Smooth muscle cell (in vitro differentiated cells): ENCODE measurements at regions not wholly inside any gene's neighbourhood (a gene's known extent, or its start where the extent isn't known, plus 50 kb on each side); places are given as distances from the start of the nearest gene placed in this dataset.

Experiments
- DNase-seq: peaks from one replicate; lab custom pipeline; 2025; ENCODE audit not compliant: unreplicated experiment; lab: John Stamatoyannopoulos, UW
- H2AFZ ChIP-seq: fragments of 200-600 bp; sonication (generic); 2 replicates; pipeline ENCODE4 v1.6.0; 2016; ENCODE audit warnings: antibody characterized with exemption, low read depth, mild to moderate bottlenecking
- H3F3A ChIP-seq: fragments of 200-600 bp; sonication (generic); 2 replicates; pipeline ENCODE4 v1.6.0; 2017; ENCODE audit warnings: antibody characterized with exemption, low read depth
- H3K27ac ChIP-seq: fragments of 200-600 bp; sonication (generic); 2 replicates; pipeline ENCODE4 v1.5.1; 2016; ENCODE audit warnings: low read depth, mild to moderate bottlenecking
- H3K27me3 ChIP-seq: fragments of 200-600 bp; sonication (generic); 2 replicates; pipeline ENCODE4 v1.6.1; 2016; ENCODE audit warnings: low read depth, mild to moderate bottlenecking
- H3K36me3 ChIP-seq: fragments of 200-600 bp; sonication (generic); 2 replicates; pipeline ENCODE4 v1.5.1; 2016; ENCODE audit warnings: low read depth
- H3K4me1 ChIP-seq: fragments of 200-600 bp; sonication (generic); 2 replicates; pipeline ENCODE4 v1.5.1; 2016; ENCODE audit warnings: low read depth
- H3K4me2 ChIP-seq: fragments of 200-600 bp; sonication (generic); 2 replicates; pipeline ENCODE4 v1.6.0; 2016; ENCODE audit warnings: mild to moderate bottlenecking
- H3K4me3 ChIP-seq: fragments of 200-600 bp; sonication (generic); 2 replicates; pipeline ENCODE4 v1.5.1; 2016; ENCODE audit warnings: mild to moderate bottlenecking
- H3K79me2 ChIP-seq: fragments of 200-600 bp; sonication (generic); 2 replicates; pipeline ENCODE4 v1.6.0; 2016; ENCODE audit warnings: low read depth, mild to moderate bottlenecking
- H3K9ac ChIP-seq: fragments of 200-600 bp; sonication (generic); 2 replicates; pipeline ENCODE4 v1.6.0; 2016; ENCODE audit warnings: low read depth
- H3K9me3 ChIP-seq: fragments of 200-600 bp; sonication (generic); replicated peaks from 2 replicates; pipeline ENCODE4 v1.5.1; 2016; ENCODE audit warnings: low read depth
- H4K20me1 ChIP-seq: fragments of 200-600 bp; sonication (generic); 2 replicates; pipeline ENCODE4 v1.6.0; 2016; ENCODE audit warnings: low read depth
- WGBS: methylation state at CpG from one replicate; pipeline ENCODE4 v1.1.7; 2016; ENCODE audit warnings: low lambda C conversion rate; 5-methylcytosine and 5-hydroxymethylcytosine counted together
- TF ChIP-seq, protein P1 (sequence below): fragments of 200-600 bp; sonication (generic); IDR thresholded peaks from 2 replicates; pipeline ENCODE4 v1.5.1; 2017; ENCODE audit warnings: borderline replicate concordance, mild to moderate bottlenecking, antibody characterized with exemption; ENCODE audit not compliant: insufficient read depth, poor library complexity, severe bottlenecking

DNA sequence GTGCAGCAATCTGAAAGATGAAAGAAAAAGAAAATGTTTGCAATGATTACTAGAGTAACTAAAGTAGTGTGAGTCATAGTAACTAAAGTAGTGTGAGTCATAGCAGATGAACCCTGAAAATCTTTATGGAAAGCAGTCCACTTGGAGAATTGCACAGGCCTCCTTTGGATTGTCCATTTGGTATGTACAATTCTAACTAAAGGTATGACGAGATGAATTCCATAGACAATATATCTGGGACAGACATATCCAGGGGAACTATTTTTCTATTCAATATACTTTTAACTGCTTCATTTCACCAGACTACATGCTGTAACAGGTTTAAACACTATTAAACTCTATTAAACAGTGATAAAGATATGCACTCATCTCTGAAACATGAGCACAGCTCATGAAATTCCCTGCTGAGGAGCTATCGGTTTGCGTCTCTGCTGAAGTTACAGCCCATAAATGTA lies 798.7 kb downstream of the PCDH7 start:
- Histone ChIP-seq H3F3A (no peaks in the 10 kb centered on the region), H3K9me3 (no peaks in the 10 kb centered on the region), H3K4me3 (no peak overlapping the region), H3K4me2 (peak overlapping the region; percentile 41), H3K27me3 (no peaks in the 10 kb centered on the region), H3K27ac (peak overlapping the region; percentile 67), H4K20me1 (no peaks in the 10 kb centered on the region), H2AFZ (no peak overlapping the region), H3K79me2 (no peaks in the 10 kb centered on the region), H3K9ac (no peak overlapping the region), H3K36me3 (no peaks in the 10 kb centered on the region), H3K4me1 (no peaks in the 10 kb centered on the region)
- TF ChIP-seq, protein P1, sequence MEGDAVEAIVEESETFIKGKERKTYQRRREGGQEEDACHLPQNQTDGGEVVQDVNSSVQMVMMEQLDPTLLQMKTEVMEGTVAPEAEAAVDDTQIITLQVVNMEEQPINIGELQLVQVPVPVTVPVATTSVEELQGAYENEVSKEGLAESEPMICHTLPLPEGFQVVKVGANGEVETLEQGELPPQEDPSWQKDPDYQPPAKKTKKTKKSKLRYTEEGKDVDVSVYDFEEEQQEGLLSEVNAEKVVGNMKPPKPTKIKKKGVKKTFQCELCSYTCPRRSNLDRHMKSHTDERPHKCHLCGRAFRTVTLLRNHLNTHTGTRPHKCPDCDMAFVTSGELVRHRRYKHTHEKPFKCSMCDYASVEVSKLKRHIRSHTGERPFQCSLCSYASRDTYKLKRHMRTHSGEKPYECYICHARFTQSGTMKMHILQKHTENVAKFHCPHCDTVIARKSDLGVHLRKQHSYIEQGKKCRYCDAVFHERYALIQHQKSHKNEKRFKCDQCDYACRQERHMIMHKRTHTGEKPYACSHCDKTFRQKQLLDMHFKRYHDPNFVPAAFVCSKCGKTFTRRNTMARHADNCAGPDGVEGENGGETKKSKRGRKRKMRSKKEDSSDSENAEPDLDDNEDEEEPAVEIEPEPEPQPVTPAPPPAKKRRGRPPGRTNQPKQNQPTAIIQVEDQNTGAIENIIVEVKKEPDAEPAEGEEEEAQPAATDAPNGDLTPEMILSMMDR, result no peak
- no peak for DNase-seq
- WGBS, result 19% methylated on average over 3 of the region's 3 CpGs

DNA sequence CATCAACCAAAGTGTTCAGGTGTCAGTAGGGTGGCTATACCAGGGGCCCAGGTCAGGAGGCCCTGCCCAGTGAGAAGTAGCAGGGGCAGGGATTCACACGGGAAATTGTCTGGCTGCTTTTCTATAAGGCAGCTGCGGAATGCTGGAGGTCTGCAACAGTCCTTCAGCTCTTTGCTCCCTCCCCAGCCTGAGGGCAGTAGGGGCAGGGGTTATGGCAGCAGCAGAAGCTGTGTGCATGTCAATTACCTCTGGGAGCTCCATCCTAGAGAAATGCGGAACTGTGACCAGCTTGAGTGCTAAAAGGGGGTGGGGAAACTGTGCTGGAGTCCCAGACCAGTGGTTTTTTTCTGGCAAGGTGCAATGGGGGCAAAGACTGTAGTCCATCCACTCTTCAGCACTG lies 810.4 kb downstream of the PCDH7 start:
- Histone ChIP-seq H3K4me3 (no peak overlapping the region), H4K20me1 (no peaks in the 10 kb centered on the region), H2AFZ (no peak overlapping the region), H3K9ac (no peak overlapping the region), H3K4me2 (no peak overlapping the region), H3K9me3 (peaks cover 7% of the 10 kb centered on the region), H3K27ac (no peak overlapping the region), H3K27me3 (no peaks in the 10 kb centered on the region), H3K36me3 (no peaks in the 10 kb centered on the region), H3K79me2 (no peaks in the 10 kb centered on the region), H3K4me1 (no peaks in the 10 kb centered on the region), H3F3A (no peaks in the 10 kb centered on the region)
- DNase-seq, result no peak
- 75% methylated on average over 3 of the region's 3 CpGs for WGBS
- TF ChIP-seq, protein P1, result no peak

DNA sequence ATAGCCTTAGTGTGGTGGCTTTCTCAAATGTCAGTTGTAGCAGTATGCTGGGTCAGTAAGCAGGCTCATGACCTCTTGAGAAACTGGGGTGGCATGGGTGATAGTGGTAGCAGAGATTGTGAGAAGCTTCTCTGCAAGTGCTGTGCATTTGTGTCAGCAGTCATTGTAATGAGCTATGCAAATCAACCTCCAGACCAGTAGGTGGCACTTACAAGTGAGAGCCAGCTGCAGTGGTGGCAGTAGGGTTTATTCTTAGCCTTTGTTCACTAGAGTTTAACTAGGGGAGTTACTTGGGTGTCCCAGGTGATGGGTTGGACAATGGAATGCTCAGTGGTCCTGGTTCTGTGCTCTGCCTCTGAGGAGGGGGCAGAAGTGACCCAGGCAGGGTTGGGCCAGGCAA lies 818.7 kb downstream of the PCDH7 start:
- H4K20me1 ChIP-seq, result no peaks in the 10 kb centered on the region
- H3K9ac ChIP-seq, result no peak overlapping the region
- no peaks in the 10 kb centered on the region for H3K79me2 ChIP-seq
- TF ChIP-seq, protein P1, result no peak
- no peak for DNase-seq
- no peak overlapping the region for H3K4me2 ChIP-seq
- no peak overlapping the region for H2AFZ ChIP-seq
- no peak overlapping the region for H3K27ac ChIP-seq
- H3K4me3 ChIP-seq, result no peak overlapping the region
- peaks cover 34% of the 10 kb centered on the region for H3K27me3 ChIP-seq
- no peaks in the 10 kb centered on the region for H3K4me1 ChIP-seq
- H3F3A ChIP-seq, result no peaks in the 10 kb centered on the region
- H3K9me3 ChIP-seq, result no peaks in the 10 kb centered on the region
- no peaks in the 10 kb centered on the region for H3K36me3 ChIP-seq

DNA sequence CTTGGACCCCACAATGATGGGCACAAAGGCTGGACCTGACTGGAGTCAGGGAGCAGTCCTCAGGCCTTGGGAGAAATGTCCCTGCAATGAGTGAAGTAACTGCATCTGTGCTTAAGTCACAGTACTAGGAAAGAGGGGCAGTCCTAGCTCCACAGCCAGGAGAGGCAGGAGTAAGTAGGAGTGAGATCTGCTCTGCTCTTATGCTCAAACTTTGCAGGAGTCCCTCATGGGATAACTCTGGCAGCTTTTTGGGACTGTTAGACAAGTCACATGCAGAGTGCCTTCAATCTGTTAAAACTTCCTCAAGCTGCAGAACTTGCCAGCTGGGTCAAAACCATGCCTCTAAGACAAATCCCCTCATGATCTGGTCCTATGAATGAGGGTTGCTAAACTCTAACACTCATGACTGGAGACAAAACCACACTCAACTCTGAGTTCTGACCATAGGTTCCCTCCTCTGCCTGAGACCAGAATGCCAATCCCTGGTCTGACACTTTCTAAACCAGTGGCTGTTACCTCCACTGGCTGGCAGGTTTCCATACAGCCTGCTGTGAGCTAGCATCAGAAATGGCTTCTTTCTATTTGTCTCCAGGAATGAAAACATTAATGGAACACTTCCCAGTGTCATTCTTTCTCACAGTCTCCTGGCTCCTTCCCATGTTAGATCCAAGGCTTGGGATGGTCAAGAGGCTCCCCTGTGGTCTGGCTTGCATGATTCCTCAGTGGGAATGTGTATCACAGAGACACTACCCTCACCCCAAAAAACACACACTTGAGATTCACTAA lies 819.3 kb downstream of the PCDH7 start:
- no peak overlapping the region for H3K4me2 ChIP-seq
- H3K27ac ChIP-seq, result no peak overlapping the region
- H3K27me3 ChIP-seq, result peaks cover 38% of the 10 kb centered on the region
- no peaks in the 10 kb centered on the region for H3K36me3 ChIP-seq
- no peaks in the 10 kb centered on the region for H4K20me1 ChIP-seq
- H3K79me2 ChIP-seq, result no peaks in the 10 kb centered on the region
- no peak overlapping the region for H3K4me3 ChIP-seq
- H3K4me1 ChIP-seq, result no peaks in the 10 kb centered on the region
- no peak overlapping the region for H2AFZ ChIP-seq
- DNase-seq, result no peak
- H3K9me3 ChIP-seq, result no peaks in the 10 kb centered on the region
- TF ChIP-seq, protein P1, result no peak
- no peaks in the 10 kb centered on the region for H3F3A ChIP-seq
- no peak overlapping the region for H3K9ac ChIP-seq
